GM12875 (cell line): ENCODE measurements at regions not wholly inside any gene's neighbourhood (a gene's known extent, or its start where the extent isn't known, plus 50 kb on each side); places are given as distances from the start of the nearest gene placed in this dataset.

Experiments
- H3K4me3 ChIP-seq: one replicate; pipeline ENCODE4 v1.5.1; 2011; ENCODE audit warnings: low read depth, low read length, control low read depth
- CTCF ChIP-seq: IDR thresholded peaks from 2 replicates; pipeline ENCODE4 v1.5.1; 2011; ENCODE audit warnings: low read depth, mild to moderate bottlenecking, control low read depth, inconsistent platforms, low read length, moderate library complexity, borderline replicate concordance; ENCODE audit not compliant: insufficient read depth

- H3K4me3 ChIP-seq = no peak overlapping the region
- TF ChIP-seq CTCF = no peak
Observed at GRCh38 chr4:98728433-98728832, 70.0 kb upstream of the TSPAN5 start.

GRCh38 chr4:98722000-98722399 is 63.6 kb upstream of the TSPAN5 start:
- H3K4me3 ChIP-seq = no peak overlapping the region
- TF ChIP-seq CTCF = no peak

- TF ChIP-seq CTCF = no peak
- H3K4me3 ChIP-seq = no peak overlapping the region
Observed at GRCh38 chr4:98720871-98721480, 62.6 kb upstream of the TSPAN5 start.

GRCh38 chr4:98716796-98717195 is 58.4 kb upstream of the TSPAN5 start:
- no peak for TF ChIP-seq CTCF
- H3K4me3 ChIP-seq = no peak overlapping the region

- no peak overlapping the region for H3K4me3 ChIP-seq
- TF ChIP-seq CTCF = no peak
Observed at GRCh38 chr4:98712607-98713006, 54.2 kb upstream of the TSPAN5 start.

GRCh38 chr4:98711526-98711925 is 53.1 kb upstream of the TSPAN5 start:
- TF ChIP-seq CTCF = no peak
- H3K4me3 ChIP-seq = no peak overlapping the region

GRCh38 chr4:98710831-98711230 is 52.4 kb upstream of the TSPAN5 start:
- no peak overlapping the region for H3K4me3 ChIP-seq
- TF ChIP-seq CTCF = no peak
